AG08395 (cell line): ENCODE measurements at regions not wholly inside any gene's neighbourhood (a gene's known extent, or its start where the extent isn't known, plus 50 kb on each side); places are given as distances from the start of the nearest gene placed in this dataset.

Experiments
- DNase-seq: peaks from one replicate; pipeline ENCODE4 v3.0.0; 2012; ENCODE audit warnings: mixed read lengths, low spot score

GRCh38 chr10:24010436-24010970 is 198.4 kb upstream of the KIAA1217 start:
- no peak for DNase-seq

- DNase-seq = no peak
Measured at GRCh38 chr10:24012249-24012803, 196.6 kb upstream of the KIAA1217 start.

- DNase-seq = no peak
Measured at GRCh38 chr10:24027107-24027506, 181.8 kb upstream of the KIAA1217 start.

GRCh38 chr10:24034571-24034970 is 174.4 kb upstream of the KIAA1217 start:
- DNase-seq = no peak

GRCh38 chr10:24035761-24036160 is 173.2 kb upstream of the KIAA1217 start:
- DNase-seq = no peak

- DNase-seq = no peak
Measured at GRCh38 chr10:24039315-24039714, 169.6 kb upstream of the KIAA1217 start.

GRCh38 chr10:24039897-24040296 is 169.0 kb upstream of the KIAA1217 start:
- no peak for DNase-seq

- DNase-seq = no peak
Measured at GRCh38 chr10:24041034-24041433, 167.9 kb upstream of the KIAA1217 start.

GRCh38 chr10:24041834-24042233 is 167.1 kb upstream of the KIAA1217 start:
- DNase-seq = no peak

- no peak for DNase-seq
Measured at GRCh38 chr10:24042884-24043283, 166.1 kb upstream of the KIAA1217 start.

GRCh38 chr10:24046060-24046459 is 162.9 kb upstream of the KIAA1217 start:
- no peak for DNase-seq

GRCh38 chr10:24047176-24047575 is 161.8 kb upstream of the KIAA1217 start:
- DNase-seq = no peak

GRCh38 chr10:24054421-24054820 is 154.5 kb upstream of the KIAA1217 start:
- DNase-seq = no peak

- no peak for DNase-seq
Measured at GRCh38 chr10:24080207-24080606, 128.7 kb upstream of the KIAA1217 start.

- no peak for DNase-seq
Measured at GRCh38 chr10:24086296-24087086, 122.4 kb upstream of the KIAA1217 start.

- DNase-seq = no peak
Measured at GRCh38 chr10:24091256-24091655, 117.7 kb upstream of the KIAA1217 start.

GRCh38 chr10:24096281-24096680 is 112.7 kb upstream of the KIAA1217 start:
- DNase-seq = no peak

- DNase-seq = no peak
Measured at GRCh38 chr10:24097751-24098207, 111.2 kb upstream of the KIAA1217 start.

- no peak for DNase-seq
Measured at GRCh38 chr10:24104895-24105294, 104.0 kb upstream of the KIAA1217 start.

GRCh38 chr10:24113901-24114300 is 95.0 kb upstream of the KIAA1217 start:
- no peak for DNase-seq

GRCh38 chr10:24114556-24114955 is 94.4 kb upstream of the KIAA1217 start:
- DNase-seq = no peak

- no peak for DNase-seq
Measured at GRCh38 chr10:24115403-24115802, 93.5 kb upstream of the KIAA1217 start.

- DNase-seq = no peak
Measured at GRCh38 chr10:24118246-24118645, 90.7 kb upstream of the KIAA1217 start.
